ENCODE measurements at regions not wholly inside any gene's neighbourhood (a gene's known extent, or its start where the extent isn't known, plus 50 kb on each side); places are given as distances from the start of the nearest gene placed in this dataset.
"Not testable (repeated sequence)": the region's sequence is repeated elsewhere in the genome, so short reads cannot be mapped to it uniquely, and the experiment has no call there.

GRCh38 chr4:66360395-66360794 lies 690.1 kb upstream of the EPHA5 start:
- H3K27ac Mint-ChIP-seq; H3K27ac ChIP-seq (ENCODE audit: low read depth, low read length); H3K36me3 ChIP-seq (ENCODE audit: insufficient read depth, low read length); H3K27me3 ChIP-seq (ENCODE audit: insufficient read depth, low read length, poor library complexity, severe bottlenecking); H3K36me3 Mint-ChIP-seq; H3K4me1 Mint-ChIP-seq; H3K4me3 ChIP-seq (ENCODE audit: low read length); POLR2A ChIA-PET; H3K4me1 ChIP-seq (ENCODE audit: insufficient read depth, low read length); H3K9me3 ChIP-seq (ENCODE audit: low read length); H3K27me3 Mint-ChIP-seq; DNase-seq; H3K4me3 Mint-ChIP-seq: not testable (repeated sequence)
- CTCF ChIA-PET: interaction anchor here (1.0 kb wide), 1 partner anchor 44 kb away, joined by 3 read pairs; no protein-coding TSS in a partner anchor
- H3K9me3 Mint-ChIP-seq: peaks cover 0 to 17% (median 5%) of the 10 kb centered on the region in 5 donors

GRCh38 chr4:66357316-66357715 lies 687.0 kb upstream of the EPHA5 start:
- H3K27me3 Mint-ChIP-seq: no peaks in the 10 kb centered on the region

GRCh38 chr4:66355328-66355727 lies 685.0 kb upstream of the EPHA5 start:
- H3K4me1 Mint-ChIP-seq: no peaks in the 10 kb centered on the region
- ChIA-PET POLR2A (no interaction called here), CTCF (no interaction called here)

More at GRCh38 chr4:66357316-66357715, 687.0 kb upstream of the EPHA5 start:
- no peaks in the 10 kb centered on the region for H3K9me3 ChIP-seq (ENCODE audit: low read length)
- DNase-seq: no peak
- H3K4me3 Mint-ChIP-seq: no peak overlapping the region
- no peak overlapping the region for H3K27ac ChIP-seq (ENCODE audit: low read depth, low read length)
- no peak overlapping the region for H3K4me3 ChIP-seq (ENCODE audit: low read length)
- no peaks in the 10 kb centered on the region for H3K4me1 Mint-ChIP-seq
- no peaks in the 10 kb centered on the region for H3K36me3 Mint-ChIP-seq
- H3K27ac Mint-ChIP-seq: no peak overlapping the region
- no peaks in the 10 kb centered on the region for H3K36me3 ChIP-seq (ENCODE audit: insufficient read depth, low read length)
- peaks cover 6 to 20% (median 6%) of the 10 kb centered on the region in 5 donors for H3K9me3 Mint-ChIP-seq
- no peaks in the 10 kb centered on the region for H3K27me3 ChIP-seq (ENCODE audit: insufficient read depth, low read length, poor library complexity, severe bottlenecking)
- ChIA-PET POLR2A (no interaction called here), CTCF (no interaction called here)
- no peaks in the 10 kb centered on the region for H3K4me1 ChIP-seq (ENCODE audit: insufficient read depth, low read length)

GRCh38 chr4:66351761-66352160 lies 681.5 kb upstream of the EPHA5 start:
- Histone ChIP-seq H3K9me3 (ENCODE audit: low read length) (no peaks in the 10 kb centered on the region), H3K4me3 (ENCODE audit: low read length) (no peak overlapping the region), H3K27ac (ENCODE audit: low read depth, low read length) (no peak overlapping the region), H3K36me3 (ENCODE audit: insufficient read depth, low read length) (no peaks in the 10 kb centered on the region), H3K27me3 (ENCODE audit: insufficient read depth, low read length, poor library complexity, severe bottlenecking) (no peaks in the 10 kb centered on the region), H3K4me1 (ENCODE audit: insufficient read depth, low read length) (no peaks in the 10 kb centered on the region)
- CTCF ChIA-PET: no interaction called here
- Mint-ChIP-seq H3K4me1 (no peaks in the 10 kb centered on the region), H3K9me3 (peaks cover 9 to 40% (median 15%) of the 10 kb centered on the region in 5 donors), H3K4me3 (no peak overlapping the region), H3K27ac (no peak overlapping the region), H3K27me3 (no peaks in the 10 kb centered on the region), H3K36me3 (no peaks in the 10 kb centered on the region)
- POLR2A ChIA-PET: no interaction called here
- DNase-seq: no peak

More at GRCh38 chr4:66355328-66355727, 685.0 kb upstream of the EPHA5 start:
- Histone ChIP-seq H3K27ac (ENCODE audit: low read depth, low read length) (no peak overlapping the region), H3K4me1 (ENCODE audit: insufficient read depth, low read length) (no peaks in the 10 kb centered on the region), H3K27me3 (ENCODE audit: insufficient read depth, low read length, poor library complexity, severe bottlenecking) (no peaks in the 10 kb centered on the region), H3K9me3 (ENCODE audit: low read length) (no peaks in the 10 kb centered on the region), H3K36me3 (ENCODE audit: insufficient read depth, low read length) (no peaks in the 10 kb centered on the region), H3K4me3 (ENCODE audit: low read length) (no peak overlapping the region)
- DNase-seq: no peak
- Mint-ChIP-seq H3K27ac (no peak overlapping the region), H3K27me3 (no peaks in the 10 kb centered on the region), H3K4me3 (no peak overlapping the region), H3K9me3 (peaks cover 6 to 27% (median 8%) of the 10 kb centered on the region in 5 donors), H3K36me3 (no peaks in the 10 kb centered on the region)

GRCh38 chr4:66340286-66340893 lies 670.1 kb upstream of the EPHA5 start:
- H3K27ac Mint-ChIP-seq: no peak overlapping the region
- no peaks in the 10 kb centered on the region for H3K27me3 ChIP-seq (ENCODE audit: insufficient read depth, low read length, poor library complexity, severe bottlenecking)
- no peak overlapping the region for H3K4me3 ChIP-seq (ENCODE audit: low read length)
- H3K27me3 Mint-ChIP-seq: peaks cover 0 to 3% of the 10 kb centered on the region in 2 donors
- CTCF ChIA-PET: no interaction called here
- H3K4me1 Mint-ChIP-seq: no peaks in the 10 kb centered on the region
- no peaks in the 10 kb centered on the region for H3K4me1 ChIP-seq (ENCODE audit: insufficient read depth, low read length)
- POLR2A ChIA-PET: no interaction called here
- no peaks in the 10 kb centered on the region for H3K36me3 ChIP-seq (ENCODE audit: insufficient read depth, low read length)
- H3K9me3 Mint-ChIP-seq: peaks cover 3 to 29% (median 7%) of the 10 kb centered on the region in 5 donors
- H3K9me3 ChIP-seq (ENCODE audit: low read length): no peaks in the 10 kb centered on the region
- no peaks in the 10 kb centered on the region for H3K36me3 Mint-ChIP-seq
- no peak overlapping the region for H3K4me3 Mint-ChIP-seq
- no peak for DNase-seq
- no peak overlapping the region for H3K27ac ChIP-seq (ENCODE audit: low read depth, low read length)

GRCh38 chr4:66339007-66339406 lies 668.7 kb upstream of the EPHA5 start:
- H3K4me1 Mint-ChIP-seq: no peaks in the 10 kb centered on the region
- Histone ChIP-seq H3K4me3 (ENCODE audit: low read length) (no peak overlapping the region), H3K36me3 (ENCODE audit: insufficient read depth, low read length) (no peaks in the 10 kb centered on the region), H3K27me3 (ENCODE audit: insufficient read depth, low read length, poor library complexity, severe bottlenecking) (no peaks in the 10 kb centered on the region), H3K9me3 (ENCODE audit: low read length) (no peaks in the 10 kb centered on the region), H3K27ac (ENCODE audit: low read depth, low read length) (no peak overlapping the region), H3K4me1 (ENCODE audit: insufficient read depth, low read length) (no peaks in the 10 kb centered on the region)
- H3K4me3 Mint-ChIP-seq: no peak overlapping the region
- H3K27me3 Mint-ChIP-seq: peaks cover 0 to 3% of the 10 kb centered on the region in 2 donors
- POLR2A ChIA-PET: no interaction called here
- H3K9me3 Mint-ChIP-seq: peaks cover 4 to 32% (median 7%) of the 10 kb centered on the region in 5 donors
- no peaks in the 10 kb centered on the region for H3K36me3 Mint-ChIP-seq
- CTCF ChIA-PET: no interaction called here
- no peak overlapping the region for H3K27ac Mint-ChIP-seq
- no peak for DNase-seq

GRCh38 chr4:66331761-66332160 lies 661.5 kb upstream of the EPHA5 start:
- Histone ChIP-seq H3K4me3 (ENCODE audit: low read length) (no peak overlapping the region), H3K27ac (ENCODE audit: low read depth, low read length) (no peak overlapping the region), H3K4me1 (ENCODE audit: insufficient read depth, low read length) (no peaks in the 10 kb centered on the region), H3K9me3 (ENCODE audit: low read length) (no peaks in the 10 kb centered on the region), H3K36me3 (ENCODE audit: insufficient read depth, low read length) (no peaks in the 10 kb centered on the region), H3K27me3 (ENCODE audit: insufficient read depth, low read length, poor library complexity, severe bottlenecking) (no peaks in the 10 kb centered on the region)
- CTCF ChIA-PET: no interaction called here
- Mint-ChIP-seq H3K36me3 (no peaks in the 10 kb centered on the region), H3K27me3 (peaks cover 0 to 1% of the 10 kb centered on the region in 2 donors), H3K4me3 (no peak overlapping the region), H3K9me3 (peaks cover 0 to 25% (median 4%) of the 10 kb centered on the region in 5 donors), H3K27ac (no peak overlapping the region), H3K4me1 (no peaks in the 10 kb centered on the region)
- POLR2A ChIA-PET: no interaction called here
- no peak for DNase-seq

- Mint-ChIP-seq H3K9me3 (peaks cover 0 to 25% (median 5%) of the 10 kb centered on the region in 5 donors), H3K27me3 (no peaks in the 10 kb centered on the region), H3K36me3 (no peaks in the 10 kb centered on the region), H3K4me1 (no peaks in the 10 kb centered on the region), H3K27ac (no peak overlapping the region), H3K4me3 (no peak overlapping the region)
- Histone ChIP-seq H3K27me3 (ENCODE audit: insufficient read depth, low read length, poor library complexity, severe bottlenecking) (no peaks in the 10 kb centered on the region), H3K27ac (ENCODE audit: low read depth, low read length) (no peak overlapping the region), H3K4me3 (ENCODE audit: low read length) (no peak overlapping the region), H3K36me3 (ENCODE audit: insufficient read depth, low read length) (no peaks in the 10 kb centered on the region), H3K4me1 (ENCODE audit: insufficient read depth, low read length) (no peaks in the 10 kb centered on the region), H3K9me3 (ENCODE audit: low read length) (no peaks in the 10 kb centered on the region)
- POLR2A ChIA-PET: no interaction called here
- CTCF ChIA-PET: no interaction called here
- DNase-seq: no peak
These were observed 659.8 kb upstream of the EPHA5 start for GRCh38 chr4:66330125-66330524.

Measured in CD8-positive, alpha-beta memory T cell (primary cell).